Mammary epithelial cell (primary cell): ENCODE measurements at regions not wholly inside any gene's neighbourhood (a gene's known extent, or its start where the extent isn't known, plus 50 kb on each side); places are given as distances from the start of the nearest gene placed in this dataset.

ENCODE experiments used
- CTCF ChIP-seq, 2 donors: IDR thresholded peaks in 1 of 2; conservative IDR thresholded peaks in 1 of 2; 2 replicates each; pipeline ENCODE4 v1.5.1; 2011 to 2012; ENCODE audit warnings: inconsistent platforms in 2 of 2, low read length in 2 of 2, mild to moderate bottlenecking in 2 of 2, control low read depth in 1 of 2, low read depth in 1 of 2; ENCODE audit not compliant: insufficient read depth in 1 of 2; ENCODE audit errors: extremely low read depth in 1 of 2
- EZH2 ChIP-seq: IDR thresholded peaks from 2 replicates; pipeline ENCODE4 v1.6.1; 2012; ENCODE audit warnings: low read length, inconsistent platforms, borderline replicate concordance

GRCh38 chr1:36580524-36580923 is 97.8 kb upstream of the CSF3R start:
- TF ChIP-seq CTCF (conservative IDR thresholded peaks at IDR 0.05 in 1 of 2, IDR thresholded peaks at IDR 0.05 in 1 of 2; ENCODE audit: extremely low read depth in 1 of 2, insufficient read depth in 1 of 2, low read depth in 1 of 2, low read length in 2 of 2): no peak
- no peak for TF ChIP-seq EZH2
